ENCODE measurements at regions not wholly inside any gene's neighbourhood (a gene's known extent, or its start where the extent isn't known, plus 50 kb on each side); places are given as distances from the start of the nearest gene placed in this dataset.

- Histone ChIP-seq H3K4me3 (no peak overlapping the region), H3K36me3 (replicated peaks in 1 of 2; ENCODE audit: insufficient read depth in 1 of 2, low read depth in 2 of 2) (no peaks in the 10 kb centered on the region), H3K4me1 (peaks cover 10% of the 10 kb centered on the region), H3K27ac (no peak overlapping the region), H3K9me3 (no peaks in the 10 kb centered on the region), H3K27me3 (no peaks in the 10 kb centered on the region)
- DNase-seq: peak in 1 of 4 donors; percentile 6
- TF ChIP-seq POLR2A (IDR thresholded peaks at IDR 0.05) (no peak), CTCF (IDR thresholded peaks at IDR 0.05) (no peak)
- WGBS, 2 donors: 82 to 91% methylated on average over 28 to 30 of the region's 30 CpGs
- intact Hi-C loops (cut with DNase I): no loop called here
- ATAC-seq: no peak
Observed at GRCh38 chr7:73974948-73975926, 52.7 kb upstream of the ELN start.

- Histone ChIP-seq H3K9me3 (no peaks in the 10 kb centered on the region), H3K27me3 (no peaks in the 10 kb centered on the region), H3K27ac (no peak overlapping the region), H3K4me1 (peaks cover 10% of the 10 kb centered on the region), H3K4me3 (no peak overlapping the region), H3K36me3 (replicated peaks in 1 of 2; ENCODE audit: insufficient read depth in 1 of 2, low read depth in 2 of 2) (no peaks in the 10 kb centered on the region)
- TF ChIP-seq CTCF (IDR thresholded peaks at IDR 0.05) (no peak), POLR2A (IDR thresholded peaks at IDR 0.05) (no peak)
- WGBS, 2 donors: 65 to 71% methylated on average over 14 to 24 of the region's 24 CpGs
- intact Hi-C loops (cut with DNase I): no loop called here
- DNase-seq (peak in 1 of 4 donors; percentile 5), ATAC-seq (no peak)
Observed at GRCh38 chr7:73976761-73977618, 51.0 kb upstream of the ELN start.

DNA sequence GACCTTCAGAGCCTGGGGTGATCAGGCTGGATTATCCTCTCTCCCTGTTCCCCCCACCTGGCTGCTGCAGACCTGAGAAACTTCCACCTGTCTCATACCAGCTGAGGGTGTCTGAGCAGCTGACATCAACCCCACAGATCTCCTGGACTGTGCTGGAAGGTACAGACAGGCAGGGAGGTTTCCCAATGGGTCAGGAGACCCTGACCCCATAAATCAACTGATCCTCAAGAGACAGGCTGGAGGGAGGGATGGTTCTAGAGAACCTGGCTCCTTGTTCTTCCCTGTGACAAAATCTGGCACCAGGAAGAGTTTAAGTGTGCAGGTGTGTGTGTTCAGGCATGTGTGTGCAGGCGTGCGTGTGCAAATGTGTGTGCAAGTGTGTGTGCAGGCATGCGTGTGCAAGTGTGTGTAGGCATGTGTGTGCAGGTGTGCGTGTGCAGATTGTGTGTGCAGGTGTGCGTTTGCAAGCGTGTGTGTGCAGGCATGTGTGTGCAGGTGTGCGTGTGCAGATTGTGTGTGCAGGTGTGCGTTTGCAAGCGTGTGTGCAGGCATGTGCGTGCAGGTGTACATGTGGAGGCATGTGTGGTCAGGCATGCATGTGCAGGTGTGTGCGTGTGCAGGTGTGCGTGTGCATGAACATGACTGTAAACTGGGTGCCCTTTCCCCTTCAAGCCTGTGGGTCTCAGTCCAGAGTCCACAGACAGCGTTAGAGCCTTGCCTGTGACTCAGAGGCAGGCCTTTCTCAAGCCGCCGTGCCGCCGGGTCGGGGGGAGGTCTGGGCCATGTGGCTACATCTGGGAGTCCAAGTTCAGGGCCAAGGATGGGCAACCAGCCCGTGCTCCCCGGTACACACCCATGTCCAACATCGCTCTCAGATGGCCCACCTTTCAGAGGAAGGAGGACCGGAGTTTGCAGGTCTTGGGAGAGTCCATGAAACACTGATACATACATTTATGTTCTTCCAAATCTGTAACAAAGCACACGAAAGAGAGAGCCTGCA lies 50.1 kb upstream of the ELN start:
- DNase-seq: peak in 2 of 4 donors; percentile 25 to 61
- Histone ChIP-seq H3K27ac (peak overlapping the region in 2 of 4 donors; percentile 43 to 68), H3K36me3 (replicated peaks in 1 of 2; ENCODE audit: insufficient read depth in 1 of 2, low read depth in 2 of 2) (no peaks in the 10 kb centered on the region), H3K4me3 (no peak overlapping the region), H3K4me1 (peaks cover 10% of the 10 kb centered on the region), H3K9me3 (no peaks in the 10 kb centered on the region), H3K27me3 (no peaks in the 10 kb centered on the region)
- WGBS, 2 donors: 77 to 83% methylated on average over 23 of the region's 23 CpGs
- ATAC-seq: no peak
- TF ChIP-seq POLR2A (IDR thresholded peaks at IDR 0.05) (no peak), CTCF (IDR thresholded peaks at IDR 0.05) (peak in 1 of 7 experiments; percentile 24)
- intact Hi-C loops (cut with DNase I): no loop called here

All from body of pancreas (tissue), 4 donors.